Heart left ventricle (tissue), 13 donors: ENCODE measurements at regions not wholly inside any gene's neighbourhood (a gene's known extent, or its start where the extent isn't known, plus 50 kb on each side); places are given as distances from the start of the nearest gene placed in this dataset.

Source experiments
- CTCF ChIP-seq, 12 donors: fragments of 200-600 bp; sonication (generic) in 4 of 12; IDR thresholded peaks; one replicate each; pipeline versions ENCODE4 v1.5.0 to v1.8.0; 2018 to 2022; ENCODE audit warnings: antibody characterized with exemption in 12 of 12, mild to moderate bottlenecking in 5 of 12
- POLR2A ChIP-seq, 2 donors: fragments of 450-650 bp; IDR thresholded peaks; one replicate each; pipeline ENCODE4 v1.6.1; 2017; ENCODE audit warnings: antibody characterized with exemption in 2 of 2, mild to moderate bottlenecking in 2 of 2, moderate library complexity in 2 of 2
- donor health status: ischemic (EF 13 %, LVEDD 7.1; RV severe dilation, severe dysfunction).
- donor health status: DM: no; HTN: yes; CAD: no.
- donor health status: DM: no; HTN: no; CAD: no.
- donor health status: ischemic (EF 25% LVEDD 6.9; RV normal size, moderate dysfunction).
- donor health status: ischemic (EF 25% LVEDD 5.7; RV mildly dilated, moderate dysfunction).
- donor health status: ischemic (EF 35%, LVEDD 5.7; RV mildly dilated, moderate dysfunction).
- donor health status: nonischemic (EF 11% LVEDD 7.7; RV severe dilation, severe dysfunction).
- donor health status: DM: yes; HTN: yes; CAD: no.
- donor health status: PGD.
- donor health status: ischemic (EF 29% LVEDD 5.4; RV normal size, mild dysfunction).
- donor health status: nonischemic (EF 23%, LVEDD 6.1; RV moderate dilation, normal function).

- no peak for TF ChIP-seq CTCF (IDR thresholded peaks at IDR 0.05)
- no peak for TF ChIP-seq POLR2A (IDR thresholded peaks at IDR 0.05)
Measured at GRCh38 chr7:155377071-155377837, 79.6 kb downstream of the INSIG1 start.
